Neural progenitor cell (in vitro differentiated cells): ENCODE measurements at regions not wholly inside any gene's neighbourhood (a gene's known extent, or its start where the extent isn't known, plus 50 kb on each side); places are given as distances from the start of the nearest gene placed in this dataset.

Experiments
- DNase-seq: peaks from one replicate; pipeline ENCODE4 v3.0.0-alpha.2; 2016; ENCODE audit warnings: low spot score
- H2AFZ ChIP-seq: fragments of 200-600 bp; sonication (generic); replicated peaks from 2 replicates; pipeline ENCODE4 v1.6.1; 2016; ENCODE audit warnings: antibody characterized with exemption
- H3F3A ChIP-seq: fragments of 200-600 bp; sonication (generic); 2 replicates; pipeline ENCODE4 v1.6.1; 2016; ENCODE audit warnings: antibody characterized with exemption, low read depth
- H3K27ac ChIP-seq: fragments of 200-600 bp; sonication (generic); 2 replicates; pipeline ENCODE4 v1.5.1; 2016; ENCODE audit warnings: mild to moderate bottlenecking
- H3K27me3 ChIP-seq: fragments of 200-600 bp; sonication (generic); 2 replicates; pipeline ENCODE4 v1.6.1; 2016; ENCODE audit warnings: mild to moderate bottlenecking, moderate library complexity
- H3K36me3 ChIP-seq: fragments of 200-600 bp; sonication (generic); 2 replicates; pipeline ENCODE4 v1.5.1; 2016
- H3K4me1 ChIP-seq: fragments of 200-600 bp; sonication (generic); 2 replicates; pipeline ENCODE4 v1.6.1; 2016; ENCODE audit warnings: mixed run types
- H3K4me2 ChIP-seq: fragments of 200-600 bp; sonication (generic); 2 replicates; pipeline ENCODE4 v1.6.1; 2016
- H3K4me3 ChIP-seq: fragments of 200-600 bp; sonication (generic); 2 replicates; pipeline ENCODE4 v1.5.1; 2016
- H3K79me2 ChIP-seq: fragments of 200-600 bp; sonication (generic); 2 replicates; pipeline ENCODE4 v1.6.1; 2016; ENCODE audit warnings: low read depth
- H3K9ac ChIP-seq: fragments of 200-600 bp; sonication (generic); 2 replicates; pipeline ENCODE4 v1.6.1; 2016
- H3K9me3 ChIP-seq: fragments of 200-600 bp; sonication (generic); 2 replicates; pipeline ENCODE4 v1.5.1; 2016; ENCODE audit warnings: low read depth
- H4K20me1 ChIP-seq: fragments of 200-600 bp; sonication (generic); 2 replicates; pipeline ENCODE4 v1.6.1; 2016; ENCODE audit warnings: low read depth
- H3K27ac Mint-ChIP-seq: 3 replicates; pipeline ENCODE4 v1.8.0; 2021; ENCODE audit warnings: mixed read lengths
- H3K27me3 Mint-ChIP-seq: 2 replicates; pipeline ENCODE4 v1.8.0; 2022; ENCODE audit warnings: low read depth, mild to moderate bottlenecking, inconsistent platforms, moderate library complexity, mixed read lengths; ENCODE audit not compliant: insufficient read depth
- H3K36me3 Mint-ChIP-seq: 3 replicates; pipeline ENCODE4 v1.8.0; 2021; ENCODE audit warnings: mixed read lengths
- H3K4me1 Mint-ChIP-seq: 3 replicates; pipeline ENCODE4 v1.8.0; 2021; ENCODE audit warnings: mixed read lengths
- H3K4me3 Mint-ChIP-seq: 3 replicates; pipeline ENCODE4 v1.8.0; 2021; ENCODE audit warnings: mild to moderate bottlenecking, moderate library complexity, mixed read lengths
- H3K9me3 Mint-ChIP-seq: 3 replicates; pipeline ENCODE4 v1.8.0; 2020; ENCODE audit warnings: mixed read lengths
- EZH2 ChIP-seq: fragments of 200-600 bp; sonication (generic); IDR thresholded peaks from 2 replicates; pipeline ENCODE4 v1.6.1; 2017; ENCODE audit warnings: antibody characterized with exemption, mild to moderate bottlenecking, moderate library complexity
- EZH2phosphoT487 ChIP-seq: fragments of 200-600 bp; sonication (generic); IDR thresholded peaks from 2 replicates; pipeline ENCODE4 v1.6.1; 2017; ENCODE audit warnings: antibody characterized with exemption
- TF ChIP-seq, protein P1 (sequence below): fragments of 200-600 bp; sonication (generic); IDR thresholded peaks from 2 replicates; pipeline ENCODE4 v1.5.1; 2017; ENCODE audit warnings: antibody characterized with exemption, mild to moderate bottlenecking

DNA sequence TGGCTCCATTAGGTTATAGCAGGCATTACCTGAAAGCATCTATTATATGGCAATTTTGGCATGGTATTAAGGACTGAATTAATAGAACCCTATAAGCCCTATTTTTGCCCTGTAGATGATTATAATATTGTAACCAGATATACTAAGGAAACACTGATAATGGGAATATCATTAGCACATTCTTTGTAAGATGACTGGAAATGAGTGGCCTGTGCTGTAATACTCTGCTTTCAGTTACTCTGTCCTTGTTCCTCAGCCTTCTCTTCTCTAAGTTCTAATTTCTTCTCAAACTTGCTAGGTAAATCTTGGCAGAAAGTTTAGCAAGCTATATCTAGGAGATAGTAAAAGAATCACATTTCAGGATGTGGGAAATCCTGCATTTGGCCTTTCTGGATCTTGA is 74.0 kb upstream of the ITPRID2 start:
- no peaks in the 10 kb centered on the region for H3F3A ChIP-seq
- no peaks in the 10 kb centered on the region for H3K9me3 Mint-ChIP-seq
- no peaks in the 10 kb centered on the region for H3K36me3 ChIP-seq
- no peaks in the 10 kb centered on the region for H3K9me3 ChIP-seq
- no peak overlapping the region for H3K4me3 Mint-ChIP-seq
- no peak for DNase-seq
- H3K4me1 Mint-ChIP-seq: peaks cover 5% of the 10 kb centered on the region
- no peak overlapping the region for H3K27ac Mint-ChIP-seq
- no peak overlapping the region for H3K27ac ChIP-seq
- H4K20me1 ChIP-seq: no peaks in the 10 kb centered on the region
- H3K36me3 Mint-ChIP-seq: no peaks in the 10 kb centered on the region
- H2AFZ ChIP-seq: no peak overlapping the region
- H3K27me3 ChIP-seq: no peaks in the 10 kb centered on the region
- H3K79me2 ChIP-seq: no peaks in the 10 kb centered on the region
- H3K27me3 Mint-ChIP-seq: no peaks in the 10 kb centered on the region
- H3K4me1 ChIP-seq: no peaks in the 10 kb centered on the region
- no peak overlapping the region for H3K9ac ChIP-seq
- no peak overlapping the region for H3K4me2 ChIP-seq
- TF ChIP-seq, protein P1, sequence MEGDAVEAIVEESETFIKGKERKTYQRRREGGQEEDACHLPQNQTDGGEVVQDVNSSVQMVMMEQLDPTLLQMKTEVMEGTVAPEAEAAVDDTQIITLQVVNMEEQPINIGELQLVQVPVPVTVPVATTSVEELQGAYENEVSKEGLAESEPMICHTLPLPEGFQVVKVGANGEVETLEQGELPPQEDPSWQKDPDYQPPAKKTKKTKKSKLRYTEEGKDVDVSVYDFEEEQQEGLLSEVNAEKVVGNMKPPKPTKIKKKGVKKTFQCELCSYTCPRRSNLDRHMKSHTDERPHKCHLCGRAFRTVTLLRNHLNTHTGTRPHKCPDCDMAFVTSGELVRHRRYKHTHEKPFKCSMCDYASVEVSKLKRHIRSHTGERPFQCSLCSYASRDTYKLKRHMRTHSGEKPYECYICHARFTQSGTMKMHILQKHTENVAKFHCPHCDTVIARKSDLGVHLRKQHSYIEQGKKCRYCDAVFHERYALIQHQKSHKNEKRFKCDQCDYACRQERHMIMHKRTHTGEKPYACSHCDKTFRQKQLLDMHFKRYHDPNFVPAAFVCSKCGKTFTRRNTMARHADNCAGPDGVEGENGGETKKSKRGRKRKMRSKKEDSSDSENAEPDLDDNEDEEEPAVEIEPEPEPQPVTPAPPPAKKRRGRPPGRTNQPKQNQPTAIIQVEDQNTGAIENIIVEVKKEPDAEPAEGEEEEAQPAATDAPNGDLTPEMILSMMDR: no peak
- TF ChIP-seq EZH2phosphoT487 (no peak), EZH2 (no peak)
- no peak overlapping the region for H3K4me3 ChIP-seq

DNA sequence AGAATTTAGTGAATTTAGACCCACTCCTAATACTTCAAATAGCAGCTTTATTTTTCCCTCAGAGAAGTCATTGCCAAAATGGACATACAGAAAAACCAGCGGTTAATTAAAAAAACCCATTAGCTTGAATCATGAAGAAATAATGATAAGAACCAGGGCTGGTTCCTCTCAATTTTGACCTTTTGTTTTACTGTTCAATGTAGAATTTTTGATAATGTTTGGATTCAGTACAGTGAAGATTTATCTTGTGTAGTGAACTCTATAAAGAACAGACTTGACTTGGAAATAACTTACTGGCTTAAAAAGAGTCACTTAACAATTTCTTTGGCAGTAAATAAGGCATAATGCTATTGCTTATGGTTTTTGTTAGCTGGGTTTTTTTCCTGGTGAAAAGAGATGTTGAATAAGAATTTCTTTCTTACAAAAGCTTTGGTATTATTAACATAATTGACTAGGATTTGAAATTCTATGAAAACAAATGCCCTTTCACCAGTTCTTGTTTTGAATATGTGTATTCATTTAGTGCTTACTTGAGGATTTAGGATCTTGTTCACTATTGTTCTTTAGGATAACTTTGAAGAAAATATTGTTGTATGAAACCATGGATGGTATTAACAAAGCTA is 73.4 kb upstream of the ITPRID2 start:
- Histone ChIP-seq H3F3A (no peaks in the 10 kb centered on the region), H3K9me3 (no peaks in the 10 kb centered on the region), H3K4me1 (no peaks in the 10 kb centered on the region), H3K36me3 (no peaks in the 10 kb centered on the region), H2AFZ (no peak overlapping the region), H4K20me1 (no peaks in the 10 kb centered on the region), H3K4me3 (no peak overlapping the region), H3K79me2 (no peaks in the 10 kb centered on the region), H3K27me3 (no peaks in the 10 kb centered on the region), H3K27ac (no peak overlapping the region), H3K4me2 (no peak overlapping the region), H3K9ac (no peak overlapping the region)
- H3K27me3 Mint-ChIP-seq: no peaks in the 10 kb centered on the region
- no peak for DNase-seq
- TF ChIP-seq EZH2phosphoT487: no peak
- TF ChIP-seq, protein P1: no peak
- TF ChIP-seq EZH2: no peak
- H3K36me3 Mint-ChIP-seq: no peaks in the 10 kb centered on the region
- no peak overlapping the region for H3K4me3 Mint-ChIP-seq
- no peak overlapping the region for H3K27ac Mint-ChIP-seq
- no peaks in the 10 kb centered on the region for H3K9me3 Mint-ChIP-seq
- peaks cover 5% of the 10 kb centered on the region for H3K4me1 Mint-ChIP-seq

DNA sequence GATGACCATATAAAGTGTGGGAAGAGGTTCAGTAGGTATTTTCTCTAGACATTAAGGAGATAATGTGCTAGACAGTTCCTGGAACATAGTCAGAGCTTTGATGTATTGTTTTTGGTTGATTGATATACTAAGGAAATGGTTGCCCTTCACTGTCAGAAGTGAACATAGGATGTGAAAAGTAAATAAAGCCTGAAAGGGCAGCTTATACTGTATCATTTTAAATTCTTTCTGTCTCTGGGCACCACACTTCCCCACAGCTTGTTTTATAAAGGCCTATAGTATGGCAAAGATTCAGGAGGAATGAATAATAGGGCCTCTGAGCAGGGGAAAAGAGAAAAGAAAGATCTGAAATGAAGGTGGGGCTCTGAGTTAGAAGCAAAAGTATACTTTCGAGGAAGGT is 72.7 kb upstream of the ITPRID2 start:
- Histone ChIP-seq H4K20me1 (no peaks in the 10 kb centered on the region), H3F3A (no peaks in the 10 kb centered on the region)

DNA sequence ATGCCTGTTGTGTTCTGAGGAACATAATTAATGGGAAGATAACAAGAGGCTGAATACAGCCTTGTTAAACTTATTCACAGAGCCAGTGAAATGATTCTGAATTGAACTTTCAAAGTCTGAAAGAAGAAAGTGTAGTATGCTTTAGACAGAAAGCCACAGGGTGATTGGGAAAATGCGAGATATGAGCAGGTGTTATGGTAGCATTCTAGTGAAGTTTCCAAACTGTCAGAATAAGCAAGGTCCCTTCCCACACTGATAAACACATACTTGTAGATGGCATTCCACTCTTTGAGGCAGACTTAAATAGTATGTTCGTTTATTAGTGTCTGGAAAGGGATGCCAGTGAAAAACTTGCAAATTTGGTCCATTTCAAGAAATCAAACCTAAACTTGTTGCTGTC is 70.5 kb upstream of the ITPRID2 start:
- Histone ChIP-seq H3K36me3 (no peaks in the 10 kb centered on the region), H3K9me3 (no peaks in the 10 kb centered on the region), H3K79me2 (no peaks in the 10 kb centered on the region), H3K4me3 (no peak overlapping the region), H3K27me3 (no peaks in the 10 kb centered on the region), H3K9ac (no peak overlapping the region), H3K27ac (no peak overlapping the region), H3F3A (no peaks in the 10 kb centered on the region), H3K4me1 (no peaks in the 10 kb centered on the region), H2AFZ (no peak overlapping the region), H4K20me1 (no peaks in the 10 kb centered on the region), H3K4me2 (no peak overlapping the region)
- H3K27ac Mint-ChIP-seq: no peak overlapping the region
- H3K4me1 Mint-ChIP-seq: peaks cover 5% of the 10 kb centered on the region
- H3K36me3 Mint-ChIP-seq: no peaks in the 10 kb centered on the region
- no peak overlapping the region for H3K4me3 Mint-ChIP-seq
- no peak for DNase-seq
- TF ChIP-seq, protein P1: no peak
- TF ChIP-seq EZH2phosphoT487 (no peak), EZH2 (no peak)
- no peaks in the 10 kb centered on the region for H3K27me3 Mint-ChIP-seq
- no peaks in the 10 kb centered on the region for H3K9me3 Mint-ChIP-seq

More for the DNA sequence above, 72.7 kb upstream of the ITPRID2 start:
- H3K27me3 Mint-ChIP-seq: no peaks in the 10 kb centered on the region
- Histone ChIP-seq H3K4me2 (no peak overlapping the region), H3K27me3 (no peaks in the 10 kb centered on the region), H3K27ac (no peak overlapping the region), H2AFZ (no peak overlapping the region), H3K4me3 (no peak overlapping the region), H3K4me1 (no peaks in the 10 kb centered on the region), H3K36me3 (no peaks in the 10 kb centered on the region), H3K79me2 (no peaks in the 10 kb centered on the region), H3K9me3 (no peaks in the 10 kb centered on the region), H3K9ac (no peak overlapping the region)
- no peak overlapping the region for H3K4me3 Mint-ChIP-seq
- H3K27ac Mint-ChIP-seq: no peak overlapping the region
- peaks cover 5% of the 10 kb centered on the region for H3K4me1 Mint-ChIP-seq
- no peaks in the 10 kb centered on the region for H3K36me3 Mint-ChIP-seq
- DNase-seq: no peak
- no peaks in the 10 kb centered on the region for H3K9me3 Mint-ChIP-seq
- TF ChIP-seq EZH2 (no peak), EZH2phosphoT487 (no peak)
